OCI-LY1 (cell line): ENCODE measurements at regions not wholly inside any gene's neighbourhood (a gene's known extent, or its start where the extent isn't known, plus 50 kb on each side); places are given as distances from the start of the nearest gene placed in this dataset.

Experiments used
- H2AFZ ChIP-seq: fragments of 200-600 bp; sonication (generic), shearing (Covaris generic); 2 replicates; pipeline ENCODE4 v1.6.0; 2014; ENCODE audit warnings: antibody characterized with exemption, mild to moderate bottlenecking, low read length
- H3F3A ChIP-seq: fragments of 200-600 bp; sonication (generic), shearing (Covaris generic); 2 replicates; pipeline ENCODE4 v1.6.0; 2014; ENCODE audit warnings: mild to moderate bottlenecking, antibody characterized with exemption, low read length, moderate library complexity; ENCODE audit not compliant: insufficient read depth
- H3K27ac ChIP-seq: fragments of 200-600 bp; sonication (generic); 2 replicates; pipeline ENCODE4 v1.5.1; 2014; ENCODE audit warnings: low read length, mixed run types, mild to moderate bottlenecking, low read depth; ENCODE audit not compliant: poor library complexity, severe bottlenecking
- H3K27me3 ChIP-seq: fragments of 200-600 bp; sonication (generic); 2 replicates; pipeline ENCODE4 v1.6.0; 2014; ENCODE audit warnings: antibody characterized with exemption, mild to moderate bottlenecking, low read length, moderate library complexity; ENCODE audit not compliant: insufficient read depth
- H3K36me3 ChIP-seq: fragments of 200-600 bp; sonication (generic); 2 replicates; pipeline ENCODE4 v1.6.1; 2014; ENCODE audit warnings: mild to moderate bottlenecking, antibody characterized with exemption, low read length, moderate library complexity, mixed read lengths; ENCODE audit not compliant: insufficient read depth
- H3K4me1 ChIP-seq: fragments of 200-600 bp; sonication (generic); 2 replicates; pipeline ENCODE4 v1.5.1; 2014; ENCODE audit warnings: mild to moderate bottlenecking, low read length, moderate library complexity; ENCODE audit not compliant: insufficient read depth, severe bottlenecking
- H3K4me2 ChIP-seq: fragments of 200-600 bp; sonication (generic), shearing (Covaris generic); 2 replicates; pipeline ENCODE4 v1.6.1; 2014; ENCODE audit warnings: low read length
- H3K4me3 ChIP-seq: fragments of 200-600 bp; sonication (generic); 2 replicates; pipeline ENCODE4 v1.5.1; 2014; ENCODE audit warnings: low read length, low read depth, mild to moderate bottlenecking, mixed read lengths; ENCODE audit not compliant: poor library complexity, severe bottlenecking
- H3K79me2 ChIP-seq: fragments of 200-600 bp; shearing (Covaris generic); 2 replicates; pipeline ENCODE4 v1.6.1; 2016; ENCODE audit warnings: mixed run types, low read length, mixed read lengths; ENCODE audit not compliant: insufficient read depth
- H3K9ac ChIP-seq: fragments of 200-600 bp; sonication (generic), shearing (Covaris generic); 2 replicates; pipeline ENCODE4 v1.6.1; 2014; ENCODE audit warnings: mild to moderate bottlenecking, low read length, mixed read lengths
- H3K9me2 ChIP-seq: fragments of 200-600 bp; sonication (generic), shearing (Covaris generic); 2 replicates; pipeline ENCODE4 v1.6.1; 2014; ENCODE audit warnings: low read depth, mild to moderate bottlenecking, low read length, mixed read lengths
- H3K9me3 ChIP-seq: fragments of 200-600 bp; shearing (Covaris generic); 2 replicates; pipeline ENCODE4 v1.6.1; 2014; ENCODE audit warnings: low read length, mixed read lengths
- H4K20me1 ChIP-seq: fragments of 200-600 bp; sonication (generic), shearing (Covaris generic); 2 replicates; pipeline ENCODE4 v1.6.0; 2016; ENCODE audit warnings: mild to moderate bottlenecking, low read length; ENCODE audit not compliant: insufficient read depth
- CTCF ChIP-seq: fragments of 200-600 bp; sonication (generic), shearing (Covaris generic); IDR thresholded peaks from 2 replicates; pipeline ENCODE4 v1.5.1; 2017; ENCODE audit warnings: mild to moderate bottlenecking, antibody characterized with exemption, low read length, moderate library complexity, mixed read lengths
- EZH2 ChIP-seq: fragments of 200-600 bp; sonication (generic), shearing (Covaris generic); IDR thresholded peaks from 2 replicates; pipeline ENCODE4 v1.8.0; 2017; ENCODE audit warnings: borderline replicate concordance, mixed run types, mild to moderate bottlenecking, antibody characterized with exemption, low read length, moderate library complexity, mixed read lengths

DNA sequence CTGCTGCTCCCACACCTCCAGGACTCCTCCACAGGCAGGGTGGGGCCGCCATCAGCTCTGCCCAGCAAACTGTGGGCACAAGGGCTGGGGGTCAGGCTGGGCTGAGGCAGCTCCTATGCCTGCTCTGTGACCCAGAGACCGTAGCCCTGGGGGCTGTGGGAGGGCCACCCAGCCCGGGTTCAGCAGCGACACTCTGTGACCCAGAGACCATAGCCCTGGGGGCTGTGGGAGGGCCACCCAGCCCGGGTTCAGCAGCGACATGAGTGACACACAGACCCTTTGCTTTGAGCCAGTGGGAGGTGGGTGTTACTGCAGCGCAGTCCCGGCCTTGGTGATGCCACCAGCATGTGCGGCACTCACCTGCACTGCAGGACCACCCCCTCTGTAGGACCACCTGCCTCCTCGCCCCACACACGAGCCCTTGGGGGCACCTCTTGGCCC lies 118.9 kb upstream of the LPCAT1 start:
- H3K4me1 ChIP-seq = no peaks in the 10 kb centered on the region
- no peak overlapping the region for H3K9ac ChIP-seq
- no peaks in the 10 kb centered on the region for H3K36me3 ChIP-seq
- H3K79me2 ChIP-seq = no peaks in the 10 kb centered on the region
- no peak overlapping the region for H3K4me2 ChIP-seq
- no peaks in the 10 kb centered on the region for H3K9me2 ChIP-seq
- no peaks in the 10 kb centered on the region for H3K27me3 ChIP-seq
- TF ChIP-seq CTCF = no peak
- TF ChIP-seq EZH2 = no peak
- H3K9me3 ChIP-seq = no peaks in the 10 kb centered on the region
- no peak overlapping the region for H3K4me3 ChIP-seq
- no peaks in the 10 kb centered on the region for H3F3A ChIP-seq
- H4K20me1 ChIP-seq = no peaks in the 10 kb centered on the region
- H3K27ac ChIP-seq = no peak overlapping the region
- H2AFZ ChIP-seq = no peak overlapping the region

DNA sequence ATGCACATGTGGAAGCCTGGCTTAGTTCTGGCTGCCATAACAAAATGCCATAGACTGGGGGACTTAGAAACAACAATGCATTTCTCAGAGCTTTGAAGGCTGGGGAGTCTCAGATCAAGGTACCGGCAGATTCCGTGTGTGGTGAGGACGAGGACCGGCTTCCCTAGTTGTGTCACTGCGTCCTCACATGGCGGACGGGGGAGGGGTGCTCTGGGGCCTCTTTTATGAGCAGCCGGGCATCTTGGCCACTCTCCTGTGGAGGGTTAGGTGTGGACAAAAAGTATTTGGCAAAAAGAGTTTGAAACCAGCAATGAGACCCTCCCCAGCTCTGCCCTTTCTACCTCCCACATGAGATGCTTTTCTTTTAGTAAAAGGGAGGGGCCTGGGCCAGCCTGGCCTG lies 118.5 kb upstream of the LPCAT1 start:
- Histone ChIP-seq H3K9me2 (no peaks in the 10 kb centered on the region), H3K9me3 (no peaks in the 10 kb centered on the region), H3K79me2 (no peaks in the 10 kb centered on the region), H3K36me3 (no peaks in the 10 kb centered on the region), H4K20me1 (no peaks in the 10 kb centered on the region), H2AFZ (no peak overlapping the region), H3K9ac (no peak overlapping the region), H3K4me1 (no peaks in the 10 kb centered on the region), H3K27me3 (no peaks in the 10 kb centered on the region), H3K4me2 (no peak overlapping the region), H3K27ac (no peak overlapping the region), H3F3A (no peaks in the 10 kb centered on the region), H3K4me3 (no peak overlapping the region)
- TF ChIP-seq CTCF = no peak
- no peak for TF ChIP-seq EZH2

DNA sequence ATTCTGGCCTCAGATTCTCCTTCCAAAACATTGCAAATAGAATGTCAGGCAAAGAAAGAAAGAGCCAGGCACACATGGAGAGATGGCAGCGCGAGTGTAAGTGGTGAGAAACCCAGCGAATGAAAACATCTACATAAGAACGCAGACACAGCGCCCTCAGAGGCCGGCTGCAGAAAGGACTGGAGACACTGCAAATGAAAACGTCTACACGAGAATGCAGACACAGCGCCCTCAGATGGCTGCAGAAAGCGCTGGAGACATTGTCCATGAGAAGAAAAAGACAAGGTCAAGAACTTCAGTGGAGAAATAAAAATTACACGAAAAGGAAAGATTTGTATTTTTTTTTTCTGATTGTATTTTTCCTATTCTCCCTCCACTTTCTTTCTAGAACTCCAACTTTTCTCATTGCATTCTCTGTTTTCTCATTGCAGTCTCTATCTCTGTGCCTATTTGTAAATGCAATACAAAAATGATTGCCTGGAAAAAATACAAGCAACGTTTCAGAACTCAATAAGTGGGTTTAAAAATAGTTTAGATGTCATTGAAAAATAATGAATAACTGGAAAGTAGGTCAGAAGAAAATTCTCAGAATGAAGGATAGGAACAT lies 117.9 kb upstream of the LPCAT1 start:
- peak; percentile 99 for TF ChIP-seq CTCF
- no peak for TF ChIP-seq EZH2
- no peak overlapping the region for H3K9ac ChIP-seq
- no peaks in the 10 kb centered on the region for H3F3A ChIP-seq
- no peak overlapping the region for H3K27ac ChIP-seq
- H4K20me1 ChIP-seq = no peaks in the 10 kb centered on the region
- H3K9me3 ChIP-seq = no peaks in the 10 kb centered on the region
- H3K4me3 ChIP-seq = no peak overlapping the region
- no peak overlapping the region for H3K4me2 ChIP-seq
- no peak overlapping the region for H2AFZ ChIP-seq
- H3K79me2 ChIP-seq = no peaks in the 10 kb centered on the region
- no peaks in the 10 kb centered on the region for H3K4me1 ChIP-seq
- H3K36me3 ChIP-seq = no peaks in the 10 kb centered on the region
- H3K27me3 ChIP-seq = no peaks in the 10 kb centered on the region
- no peaks in the 10 kb centered on the region for H3K9me2 ChIP-seq
